Mesothelial cell of epicardium (in vitro differentiated cells): ENCODE measurements at regions not wholly inside any gene's neighbourhood (a gene's known extent, or its start where the extent isn't known, plus 50 kb on each side); places are given as distances from the start of the nearest gene placed in this dataset.
A peak's percentile ranks its signal among the peaks of the same experiment; 100 is the strongest.

Experiments used
- DNase-seq, 2 experiments: peaks; one replicate each; pipeline ENCODE4 v3.0.0; 2021; ENCODE audit warnings: low spot score in 2 of 2; ENCODE audit not compliant: unreplicated experiment in 2 of 2
- H3K27ac Mint-ChIP-seq: 2 replicates; pipeline ENCODE4 v1.8.0; 2021; ENCODE audit warnings: mixed read lengths
- H3K27me3 Mint-ChIP-seq: 2 replicates; pipeline ENCODE4 v1.8.0; 2021; ENCODE audit warnings: low read depth, mixed read lengths
- H3K36me3 Mint-ChIP-seq: 2 replicates; pipeline ENCODE4 v1.8.0; 2021; ENCODE audit warnings: mixed read lengths
- H3K4me1 Mint-ChIP-seq: 2 replicates; pipeline ENCODE4 v1.8.0; 2021; ENCODE audit warnings: mixed read lengths
- H3K4me3 Mint-ChIP-seq: 2 replicates; pipeline ENCODE4 v1.8.0; 2021; ENCODE audit warnings: mild to moderate bottlenecking, moderate library complexity, mixed read lengths
- H3K9me3 Mint-ChIP-seq: 2 replicates; pipeline ENCODE4 v1.8.0; 2021; ENCODE audit warnings: mixed read lengths
- TF ChIP-seq, protein P1 (sequence below): fragments of 200-600 bp; sonication (generic); IDR thresholded peaks from one replicate; pipeline ENCODE4 v1.5.0; 2021; ENCODE audit warnings: antibody characterized with exemption; ENCODE audit not compliant: unreplicated experiment

DNA sequence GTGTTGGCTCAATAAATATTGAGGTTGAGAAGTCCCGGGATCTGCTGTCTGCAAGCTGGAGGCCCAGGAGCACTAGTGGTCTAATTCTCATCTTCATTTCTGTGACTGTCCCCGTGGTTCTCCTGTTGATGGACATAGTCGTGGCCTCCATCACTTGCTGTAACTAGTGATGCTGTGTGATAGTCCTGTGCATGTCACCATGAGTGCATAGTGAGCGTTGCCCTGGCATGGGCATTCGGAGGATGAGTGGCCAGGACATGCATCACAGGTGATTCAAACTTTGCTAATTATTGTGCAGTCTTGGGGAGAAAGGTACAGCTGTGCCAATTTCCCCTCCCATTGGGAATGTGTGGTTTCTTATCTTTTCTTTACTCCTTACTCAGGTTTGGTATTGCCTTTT, 902.2 kb downstream of the BRD1 start:
- Mint-ChIP-seq H3K9me3 (no peaks in the 10 kb centered on the region), H3K27ac (no peak overlapping the region), H3K27me3 (peaks cover 52% of the 10 kb centered on the region), H3K36me3 (no peaks in the 10 kb centered on the region), H3K4me3 (no peak overlapping the region), H3K4me1 (no peaks in the 10 kb centered on the region)
- no peak for DNase-seq
- TF ChIP-seq, protein P1, sequence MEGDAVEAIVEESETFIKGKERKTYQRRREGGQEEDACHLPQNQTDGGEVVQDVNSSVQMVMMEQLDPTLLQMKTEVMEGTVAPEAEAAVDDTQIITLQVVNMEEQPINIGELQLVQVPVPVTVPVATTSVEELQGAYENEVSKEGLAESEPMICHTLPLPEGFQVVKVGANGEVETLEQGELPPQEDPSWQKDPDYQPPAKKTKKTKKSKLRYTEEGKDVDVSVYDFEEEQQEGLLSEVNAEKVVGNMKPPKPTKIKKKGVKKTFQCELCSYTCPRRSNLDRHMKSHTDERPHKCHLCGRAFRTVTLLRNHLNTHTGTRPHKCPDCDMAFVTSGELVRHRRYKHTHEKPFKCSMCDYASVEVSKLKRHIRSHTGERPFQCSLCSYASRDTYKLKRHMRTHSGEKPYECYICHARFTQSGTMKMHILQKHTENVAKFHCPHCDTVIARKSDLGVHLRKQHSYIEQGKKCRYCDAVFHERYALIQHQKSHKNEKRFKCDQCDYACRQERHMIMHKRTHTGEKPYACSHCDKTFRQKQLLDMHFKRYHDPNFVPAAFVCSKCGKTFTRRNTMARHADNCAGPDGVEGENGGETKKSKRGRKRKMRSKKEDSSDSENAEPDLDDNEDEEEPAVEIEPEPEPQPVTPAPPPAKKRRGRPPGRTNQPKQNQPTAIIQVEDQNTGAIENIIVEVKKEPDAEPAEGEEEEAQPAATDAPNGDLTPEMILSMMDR: no peak

GRCh38 chr22:48923996-48924395, 903.7 kb downstream of the BRD1 start:
- DNase-seq: peak in 1 of 2 experiments; percentile 19
- TF ChIP-seq, protein P1: no peak
- H3K27me3 Mint-ChIP-seq: peaks cover 40% of the 10 kb centered on the region
- no peak overlapping the region for H3K4me3 Mint-ChIP-seq
- no peaks in the 10 kb centered on the region for H3K36me3 Mint-ChIP-seq
- no peaks in the 10 kb centered on the region for H3K4me1 Mint-ChIP-seq
- no peak overlapping the region for H3K27ac Mint-ChIP-seq
- H3K9me3 Mint-ChIP-seq: no peaks in the 10 kb centered on the region

GRCh38 chr22:48923165-48923865, 904.4 kb downstream of the BRD1 start:
- no peak overlapping the region for H3K27ac Mint-ChIP-seq

DNA sequence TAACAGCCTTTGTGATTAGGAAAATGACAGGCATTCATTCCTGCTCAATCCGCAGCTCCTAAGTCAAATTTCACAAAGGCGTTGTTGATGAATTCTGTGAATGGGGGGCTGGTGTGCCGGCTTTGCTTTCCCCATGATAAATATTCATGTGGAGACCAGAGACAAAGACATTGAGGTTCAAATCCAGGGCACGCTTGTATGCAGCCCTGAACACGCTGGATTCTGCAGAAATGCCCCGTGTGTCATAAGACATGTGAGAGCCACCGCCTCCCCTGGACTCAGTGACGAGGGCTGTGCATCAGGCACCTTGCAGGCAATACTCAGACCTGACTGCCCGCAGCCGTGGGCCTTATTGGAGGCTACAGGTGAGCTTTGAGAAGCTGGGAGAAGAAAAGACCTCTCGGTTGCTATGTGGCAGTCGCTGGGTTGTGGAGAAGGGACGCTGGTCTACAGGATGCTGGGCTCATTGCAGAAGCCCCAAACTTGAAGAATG, 906.2 kb downstream of the BRD1 start:
- H3K27me3 Mint-ChIP-seq: peaks cover 19% of the 10 kb centered on the region
- TF ChIP-seq, protein P1: no peak
- no peak overlapping the region for H3K4me3 Mint-ChIP-seq
- peaks cover 6% of the 10 kb centered on the region for H3K9me3 Mint-ChIP-seq
- no peaks in the 10 kb centered on the region for H3K36me3 Mint-ChIP-seq
- DNase-seq: no peak
- no peaks in the 10 kb centered on the region for H3K4me1 Mint-ChIP-seq
- H3K27ac Mint-ChIP-seq: no peak overlapping the region

More at GRCh38 chr22:48923165-48923865, 904.4 kb downstream of the BRD1 start:
- Mint-ChIP-seq H3K4me1 (no peaks in the 10 kb centered on the region), H3K36me3 (no peaks in the 10 kb centered on the region), H3K27me3 (peaks cover 33% of the 10 kb centered on the region), H3K9me3 (no peaks in the 10 kb centered on the region), H3K4me3 (no peak overlapping the region)
- TF ChIP-seq, protein P1: no peak
- peak in 1 of 2 experiments; percentile 13 for DNase-seq

DNA sequence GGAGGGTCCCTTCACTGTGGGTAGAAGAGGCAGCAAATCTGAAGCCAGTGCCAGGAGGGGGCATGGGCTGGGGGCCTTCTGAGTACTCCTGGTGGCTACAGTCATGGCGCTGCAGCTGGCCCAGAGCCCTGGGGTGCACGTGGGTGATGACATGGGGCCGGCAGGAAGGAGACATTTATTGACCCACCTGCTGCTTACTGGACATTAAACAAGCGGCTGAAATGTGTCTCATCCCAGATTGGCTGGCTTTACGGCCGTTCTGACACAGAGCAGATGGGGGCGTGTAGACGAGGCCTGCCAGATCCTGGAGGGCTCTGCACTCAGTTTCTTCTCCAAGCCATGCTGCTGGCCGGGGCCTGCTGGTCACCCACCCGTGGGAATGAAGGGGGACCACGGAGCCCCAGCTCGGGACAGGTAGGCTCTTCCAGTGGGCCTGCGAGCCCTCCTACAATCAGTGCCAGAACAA, 906.9 kb downstream of the BRD1 start:
- TF ChIP-seq, protein P1: no peak
- peaks cover 6% of the 10 kb centered on the region for H3K9me3 Mint-ChIP-seq
- H3K27ac Mint-ChIP-seq: no peak overlapping the region
- no peaks in the 10 kb centered on the region for H3K4me1 Mint-ChIP-seq
- H3K27me3 Mint-ChIP-seq: peaks cover 16% of the 10 kb centered on the region
- H3K4me3 Mint-ChIP-seq: no peak overlapping the region
- no peaks in the 10 kb centered on the region for H3K36me3 Mint-ChIP-seq
- DNase-seq: no peak
